ENCODE measurements at regions not wholly inside any gene's neighbourhood (a gene's known extent, or its start where the extent isn't known, plus 50 kb on each side); places are given as distances from the start of the nearest gene placed in this dataset.

- ChIA-PET POLR2A (no interaction called here), CTCF (ENCODE audit: low intra/inter-chr PET ratio, low total read pairs) (no interaction called here)
- in situ Hi-C loops (cut with HindIII; ENCODE audit: extremely low pct_ligation_motif_present, low pct_unique_long_range_greater_than_20kb) (no loop called here), intact Hi-C loops (cut with micrococcal nuclease; ENCODE audit: unreplicated experiment) (no loop called here)
- H3K4me2 ChIP-seq (ENCODE audit: low read depth, low read length) = no peak overlapping the region
- FAIRE-seq (no peak), ATAC-seq (no peak), DNase-seq (ENCODE audit: low spot score) (no peak)
- no peaks in the 10 kb centered on the region for H3K36me3 ChIP-seq (replicated peaks in 1 of 2; ENCODE audit: control insufficient read depth in 1 of 2, insufficient read depth in 2 of 2, low read length in 2 of 2)
- TF ChIP-seq ZNF224 (CRISPR knock-in tag; IDR thresholded peaks at IDR 0.05) (no peak), GATA4 (IDR thresholded peaks at IDR 0.05; ENCODE audit: borderline replicate concordance, low read depth) (no peak), GLI4 (CRISPR knock-in tag; IDR thresholded peaks at IDR 0.05; ENCODE audit: borderline replicate concordance) (no peak), PAX8 (CRISPR knock-in tag; IDR thresholded peaks at IDR 0.05; ENCODE audit: borderline replicate concordance) (no peak), HOXA7 (CRISPR knock-in tag; IDR thresholded peaks at IDR 0.05) (no peak), NBN (conservative IDR thresholded peaks at IDR 0.05) (no peak), TFE3 (CRISPR knock-in tag; IDR thresholded peaks at IDR 0.05) (no peak), HOMEZ (CRISPR knock-in tag; IDR thresholded peaks at IDR 0.05; ENCODE audit: low read depth) (no peak), HNF4G (IDR thresholded peaks at IDR 0.05; ENCODE audit: borderline replicate concordance, low read depth, low read length) (no peak), HNF4G (CRISPR knock-in tag; IDR thresholded peaks at IDR 0.05; ENCODE audit: borderline replicate concordance, low read depth) (no peak), NFE2L2 (IDR thresholded peaks at IDR 0.05; ENCODE audit: low read length) (no peak), ZZZ3 (CRISPR knock-in tag; IDR thresholded peaks at IDR 0.05; ENCODE audit: borderline replicate concordance) (no peak), KLF13 (CRISPR knock-in tag; IDR thresholded peaks at IDR 0.05) (no peak), ZNF7 (CRISPR knock-in tag; IDR thresholded peaks at IDR 0.05) (no peak), ZNF772 (CRISPR knock-in tag; IDR thresholded peaks at IDR 0.05) (no peak), CEBPB (IDR thresholded peaks at IDR 0.05; ENCODE audit: borderline replicate concordance, low read depth, low read length) (no peak), ZNF556 (CRISPR knock-in tag; IDR thresholded peaks at IDR 0.05; ENCODE audit: borderline replicate concordance) (no peak), ZNF567 (CRISPR knock-in tag; IDR thresholded peaks at IDR 0.05; ENCODE audit: borderline replicate concordance) (no peak), LCORL (IDR thresholded peaks at IDR 0.05) (no peak), LCORL (CRISPR knock-in tag; IDR thresholded peaks at IDR 0.05) (no peak), KAT8 (CRISPR knock-in tag; IDR thresholded peaks at IDR 0.05) (no peak), FOSL1 (CRISPR knock-in tag; IDR thresholded peaks at IDR 0.05; ENCODE audit: borderline replicate concordance) (no peak)
- no peaks in the 10 kb centered on the region for H3K27me3 ChIP-seq (ENCODE audit: control insufficient read depth in 1 of 2, insufficient read depth in 2 of 2, low read length in 2 of 2)
- no TSS peak for BruUV-seq (replicated peaks)
- H3K4me3 ChIP-seq (replicated peaks in 1 of 3; ENCODE audit: insufficient read depth in 1 of 3, low read depth in 2 of 3, low read length in 3 of 3) = no peak overlapping the region
- no peaks in the 10 kb centered on the region for H3K4me1 ChIP-seq (ENCODE audit: insufficient read depth, low read length)
- H4K20me1 ChIP-seq (ENCODE audit: insufficient read depth, low read length) = no peaks in the 10 kb centered on the region
- no peak overlapping the region for H2AFZ ChIP-seq (ENCODE audit: low read length)
- H3K9me3 ChIP-seq (ENCODE audit: low read length) = peaks cover 61% of the 10 kb centered on the region
- WGBS (ENCODE audit: low lambda C conversion rate) = 0% methylated on average over 2 of the region's 2 CpGs
- no peak overlapping the region for H3K27ac ChIP-seq (ENCODE audit: extremely low read length, insufficient read depth, low read length)
- H3K9ac ChIP-seq (ENCODE audit: insufficient read depth, low read depth, low read length) = no peak overlapping the region
- no peaks in the 10 kb centered on the region for H3K79me2 ChIP-seq (ENCODE audit: insufficient read depth, low read length)
These were observed 964.2 kb upstream of the ADGRL2 start for GRCh38 chr1:80836505-80836904.

All from HepG2 (cell line).